T-helper 1 cell (primary cell): ENCODE measurements at regions not wholly inside any gene's neighbourhood (a gene's known extent, or its start where the extent isn't known, plus 50 kb on each side); places are given as distances from the start of the nearest gene placed in this dataset.

ENCODE experiments used
- DNase-seq, 5 donors: peaks; one replicate each; pipeline ENCODE4 v3.0.0-alpha.2; 2012 to 2020

GRCh38 chr15:96089405-96090058, 241.0 kb upstream of the NR2F2 start:
- no peak for DNase-seq

GRCh38 chr15:96092186-96092585, 238.3 kb upstream of the NR2F2 start:
- DNase-seq = no peak

GRCh38 chr15:96093063-96093462, 237.4 kb upstream of the NR2F2 start:
- no peak for DNase-seq

GRCh38 chr15:96097661-96098060, 232.8 kb upstream of the NR2F2 start:
- DNase-seq = no peak

- no peak for DNase-seq
Measured at GRCh38 chr15:96102631-96103030, 227.9 kb upstream of the NR2F2 start.

- no peak for DNase-seq
Measured at GRCh38 chr15:96106181-96106580, 224.3 kb upstream of the NR2F2 start.

GRCh38 chr15:96106628-96107027, 223.9 kb upstream of the NR2F2 start:
- no peak for DNase-seq

GRCh38 chr15:96107916-96108315, 222.6 kb upstream of the NR2F2 start:
- DNase-seq = no peak

- DNase-seq = no peak
Measured at GRCh38 chr15:96108405-96108804, 222.1 kb upstream of the NR2F2 start.

GRCh38 chr15:96109820-96110219, 220.7 kb upstream of the NR2F2 start:
- no peak for DNase-seq

GRCh38 chr15:96112018-96112417, 218.5 kb upstream of the NR2F2 start:
- DNase-seq = no peak

- no peak for DNase-seq
Measured at GRCh38 chr15:96115642-96116041, 214.9 kb upstream of the NR2F2 start.

- DNase-seq = no peak
Measured at GRCh38 chr15:96117270-96117669, 213.2 kb upstream of the NR2F2 start.

GRCh38 chr15:96119734-96120133, 210.8 kb upstream of the NR2F2 start:
- DNase-seq = no peak

- DNase-seq = no peak
Measured at GRCh38 chr15:96121086-96121920, 209.2 kb upstream of the NR2F2 start.

GRCh38 chr15:96122077-96123027, 208.1 kb upstream of the NR2F2 start:
- DNase-seq = no peak

- no peak for DNase-seq
Measured at GRCh38 chr15:96123028-96123400, 207.5 kb upstream of the NR2F2 start.

- no peak for DNase-seq
Measured at GRCh38 chr15:96123630-96124187, 206.8 kb upstream of the NR2F2 start.

- no peak for DNase-seq
Measured at GRCh38 chr15:96124436-96124835, 206.1 kb upstream of the NR2F2 start.

- no peak for DNase-seq
Measured at GRCh38 chr15:96125721-96126415, 204.6 kb upstream of the NR2F2 start.

GRCh38 chr15:96126859-96127258, 203.6 kb upstream of the NR2F2 start:
- no peak for DNase-seq

GRCh38 chr15:96130734-96131133, 199.8 kb upstream of the NR2F2 start:
- no peak for DNase-seq
